Natural killer cell (primary cell): ENCODE measurements at regions not wholly inside any gene's neighbourhood (a gene's known extent, or its start where the extent isn't known, plus 50 kb on each side); places are given as distances from the start of the nearest gene placed in this dataset.

Experiments used
- ATAC-seq, 3 donors: fragments of 150-1000 bp in 2 of 3; fragments of 200-7000 bp in 1 of 3; cut with Tn5 transposase; 1 replicate in 1 of 3; 2 replicates in 2 of 3; pipeline ENCODE4 v1.10.0; 2021; ENCODE audit warnings: mild to moderate bottlenecking in 2 of 3, moderate library complexity in 2 of 3
- DNase-seq, 2 donors: peaks; one replicate each; pipeline versions ENCODE4 v3.0.0 to v3.0.0-alpha.2; 2013 to 2021; ENCODE audit warnings: mixed read lengths in 1 of 2
- H3K27ac ChIP-seq: one replicate; pipeline ENCODE4 v1.5.1; 2013; ENCODE audit warnings: mild to moderate bottlenecking, low read length
- H3K27me3 ChIP-seq: one replicate; pipeline ENCODE4 v1.6.1; 2013; ENCODE audit warnings: low read length; ENCODE audit not compliant: control insufficient read depth, insufficient read depth
- H3K36me3 ChIP-seq: one replicate; pipeline ENCODE4 v1.6.1; 2013; ENCODE audit warnings: low read length; ENCODE audit not compliant: control insufficient read depth, insufficient read depth
- H3K4me1 ChIP-seq: one replicate; pipeline ENCODE4 v1.6.1; 2013; ENCODE audit warnings: low read length; ENCODE audit not compliant: control insufficient read depth, insufficient read depth
- H3K4me3 ChIP-seq: one replicate; pipeline ENCODE4 v1.5.1; 2013; ENCODE audit warnings: low read length
- H3K9me3 ChIP-seq: one replicate; pipeline ENCODE4 v1.6.1; 2013; ENCODE audit warnings: low read length; ENCODE audit not compliant: control insufficient read depth, insufficient read depth
- H3K27ac Mint-ChIP-seq, 2 donors: one replicate each; pipeline ENCODE4 v1.8.0; 2022; ENCODE audit warnings: mild to moderate bottlenecking in 2 of 2, mixed read lengths in 2 of 2, moderate library complexity in 1 of 2
- H3K27me3 Mint-ChIP-seq, 2 donors: one replicate each; pipeline ENCODE4 v1.8.0; 2022; ENCODE audit warnings: low read depth in 2 of 2, mixed read lengths in 2 of 2
- H3K36me3 Mint-ChIP-seq: one replicate; pipeline ENCODE4 v1.8.0; 2022; ENCODE audit warnings: mixed read lengths
- H3K4me1 Mint-ChIP-seq, 2 donors: one replicate each; pipeline ENCODE4 v1.8.0; 2022; ENCODE audit warnings: mixed read lengths in 2 of 2
- H3K4me3 Mint-ChIP-seq: one replicate; pipeline ENCODE4 v1.8.0; 2022; ENCODE audit warnings: mild to moderate bottlenecking, moderate library complexity, mixed read lengths
- H3K9me3 Mint-ChIP-seq, 2 donors: one replicate each; pipeline ENCODE4 v1.8.0; 2022; ENCODE audit warnings: mixed read lengths in 2 of 2
- CTCF ChIP-seq: fragments of 200-600 bp; IDR thresholded peaks from one replicate; pipeline ENCODE4 v1.8.0; 2022; ENCODE audit warnings: antibody characterized with exemption
- WGBS: methylation state at CpG from one replicate; pipeline ENCODE4 v1.1.7; 2013; ENCODE audit warnings: missing lambda C conversion rate; ENCODE audit not compliant: insufficient coverage; 5-methylcytosine and 5-hydroxymethylcytosine counted together
- intact Hi-C: fragments of 100-400 bp; cut with micrococcal nuclease; formaldehyde crosslinking; loops from one replicate; pipeline ENCODE4 v1.14.2; 2022

GRCh38 chr14:29165431-29165830 lies 398.8 kb downstream of the FOXG1 start:
- H3K9me3 Mint-ChIP-seq, result peaks cover 3 to 4% of the 10 kb centered on the region in 2 donors
- ATAC-seq, result no peak
- Histone ChIP-seq H3K4me1 (no peaks in the 10 kb centered on the region), H3K36me3 (no peaks in the 10 kb centered on the region), H3K27me3 (no peaks in the 10 kb centered on the region), H3K27ac (no peak overlapping the region), H3K4me3 (no peak overlapping the region), H3K9me3 (peaks cover 12% of the 10 kb centered on the region)
- H3K36me3 Mint-ChIP-seq, result no peaks in the 10 kb centered on the region
- intact Hi-C loops, result no loop called here
- DNase-seq, result no peak
- no peaks in the 10 kb centered on the region for H3K27me3 Mint-ChIP-seq
- no peak overlapping the region for H3K4me3 Mint-ChIP-seq
- TF ChIP-seq CTCF, result no peak
- H3K27ac Mint-ChIP-seq, result no peak overlapping the region
- no CpG with 5 or more reads among the region's 1 CpG for WGBS
- H3K4me1 Mint-ChIP-seq, result no peaks in the 10 kb centered on the region

GRCh38 chr14:29166507-29166906 lies 399.9 kb downstream of the FOXG1 start:
- Mint-ChIP-seq H3K4me1 (no peaks in the 10 kb centered on the region), H3K27me3 (no peaks in the 10 kb centered on the region), H3K9me3 (peaks cover 6% of the 10 kb centered on the region in 2 donors), H3K27ac (no peak overlapping the region), H3K4me3 (no peak overlapping the region), H3K36me3 (no peaks in the 10 kb centered on the region)
- ATAC-seq (no peak), DNase-seq (no peak)
- H3K27me3 ChIP-seq, result no peaks in the 10 kb centered on the region
- H3K4me3 ChIP-seq, result no peak overlapping the region
- H3K36me3 ChIP-seq, result no peaks in the 10 kb centered on the region
- TF ChIP-seq CTCF, result no peak
- intact Hi-C loops, result no loop called here
- H3K4me1 ChIP-seq, result no peaks in the 10 kb centered on the region
- 57% methylated on average over 1 of the region's 1 CpG for WGBS
- H3K27ac ChIP-seq, result no peak overlapping the region
- H3K9me3 ChIP-seq, result peaks cover 12% of the 10 kb centered on the region

DNA sequence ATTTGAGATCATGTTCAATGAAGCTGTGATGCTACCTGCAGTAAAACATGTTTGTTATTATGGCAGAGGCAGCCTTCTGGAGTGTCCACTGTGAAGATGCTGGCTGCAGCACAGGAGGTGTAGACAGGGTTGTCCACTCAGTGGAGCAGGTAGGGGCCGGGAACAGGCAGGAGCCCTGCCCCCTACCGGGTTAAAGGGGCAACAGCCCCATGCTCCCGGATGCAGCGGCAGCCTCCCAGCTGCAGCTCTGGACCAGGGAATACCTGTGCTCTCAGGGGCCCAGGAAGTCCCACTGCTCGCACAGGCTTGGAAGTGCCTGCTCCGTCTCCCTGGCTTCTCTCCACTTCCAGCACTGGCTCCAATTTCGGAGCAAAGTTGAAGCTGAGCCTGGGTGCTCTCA lies 401.6 kb downstream of the FOXG1 start:
- no peaks in the 10 kb centered on the region for H3K36me3 Mint-ChIP-seq
- no peaks in the 10 kb centered on the region for H3K27me3 Mint-ChIP-seq
- H3K4me1 Mint-ChIP-seq, result no peaks in the 10 kb centered on the region
- no peak overlapping the region for H3K27ac ChIP-seq
- ATAC-seq, result no peak
- H3K9me3 ChIP-seq, result peaks cover 12% of the 10 kb centered on the region
- peaks cover 5 to 6% of the 10 kb centered on the region in 2 donors for H3K9me3 Mint-ChIP-seq
- no peak overlapping the region for H3K27ac Mint-ChIP-seq
- no peak overlapping the region for H3K4me3 Mint-ChIP-seq
- WGBS, result 88% methylated on average over 7 of the region's 7 CpGs
- H3K4me1 ChIP-seq, result no peaks in the 10 kb centered on the region
- H3K36me3 ChIP-seq, result no peaks in the 10 kb centered on the region
- no peak overlapping the region for H3K4me3 ChIP-seq
- DNase-seq, result no peak
- H3K27me3 ChIP-seq, result no peaks in the 10 kb centered on the region
- intact Hi-C loops, result no loop called here
- TF ChIP-seq CTCF, result no peak

DNA sequence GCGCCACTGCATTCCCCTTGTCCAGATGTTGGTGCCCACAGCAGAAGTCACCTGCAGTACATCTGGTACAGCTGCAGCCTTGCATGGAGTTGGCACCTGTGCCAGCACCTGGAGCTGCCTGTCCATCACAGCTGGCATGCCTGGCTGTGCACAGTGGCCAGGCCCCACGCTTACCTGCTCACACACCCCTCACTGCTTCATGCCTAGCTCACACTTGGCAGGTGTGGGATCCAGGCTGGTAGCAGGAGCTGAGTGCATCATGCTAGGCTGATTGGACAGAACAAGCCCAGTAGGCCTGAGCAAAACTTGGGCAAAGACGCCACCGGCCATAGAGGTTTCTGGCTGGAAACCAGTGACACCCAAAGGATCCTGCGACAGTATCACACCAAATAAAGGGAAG lies 402.8 kb downstream of the FOXG1 start:
- Mint-ChIP-seq H3K4me1 (no peaks in the 10 kb centered on the region), H3K27me3 (no peaks in the 10 kb centered on the region), H3K36me3 (no peaks in the 10 kb centered on the region), H3K9me3 (peaks cover 10 to 12% of the 10 kb centered on the region in 2 donors), H3K27ac (no peak overlapping the region), H3K4me3 (no peak overlapping the region)
- no peak overlapping the region for H3K27ac ChIP-seq
- TF ChIP-seq CTCF, result no peak
- ATAC-seq (no peak), DNase-seq (no peak)
- intact Hi-C loops, result no loop called here
- H3K4me1 ChIP-seq, result no peaks in the 10 kb centered on the region
- H3K36me3 ChIP-seq, result no peaks in the 10 kb centered on the region
- 91% methylated on average over 4 of the region's 5 CpGs for WGBS
- no peaks in the 10 kb centered on the region for H3K27me3 ChIP-seq
- no peak overlapping the region for H3K4me3 ChIP-seq
- H3K9me3 ChIP-seq, result peaks cover 12% of the 10 kb centered on the region
